ENCODE measurements at regions not wholly inside any gene's neighbourhood (a gene's known extent, or its start where the extent isn't known, plus 50 kb on each side); places are given as distances from the start of the nearest gene placed in this dataset.

GRCh38 chr13:105925496-105925895, 610.0 kb downstream of the EFNB2 start:
- DNase-seq (ENCODE audit: low spot score) (no peak), ATAC-seq (no peak)
- no peaks in the 10 kb centered on the region for H3K9me3 Mint-ChIP-seq
- H3K27ac Mint-ChIP-seq: no peak overlapping the region
- TF ChIP-seq CTCF (conservative IDR thresholded peaks at IDR 0.05; ENCODE audit: low read depth in 2 of 2) (no peak), ZNF114 (CRISPR knock-in tag; IDR thresholded peaks at IDR 0.05) (no peak), POLR2AphosphoS5 (IDR thresholded peaks at IDR 0.05; ENCODE audit: low read depth) (no peak), NANOG (IDR thresholded peaks at IDR 0.05; ENCODE audit: borderline replicate concordance) (no peak), EZH2 (IDR thresholded peaks at IDR 0.05; ENCODE audit: low read depth, unreplicated experiment) (no peak)
- H3K4me2 ChIP-seq: no peak overlapping the region
- H3F3A ChIP-seq (replicated peaks; ENCODE audit: low read depth): no peaks in the 10 kb centered on the region
- H3K4me1 Mint-ChIP-seq: peaks cover 2% of the 10 kb centered on the region; the same call in 2 of the 3 replicates
- H3K36me3 Mint-ChIP-seq (ENCODE audit: low read depth): no peaks in the 10 kb centered on the region
- no peak overlapping the region for H3K4me3 Mint-ChIP-seq
- peaks cover 2% of the 10 kb centered on the region for H3K27me3 Mint-ChIP-seq (ENCODE audit: insufficient read depth, low read depth, poor library complexity)
- H3K36me3 ChIP-seq (ENCODE audit: insufficient read depth): no peaks in the 10 kb centered on the region
- H3K9me2 ChIP-seq (ENCODE audit: insufficient read depth): no peaks in the 10 kb centered on the region
- no peaks in the 10 kb centered on the region for H3K79me2 ChIP-seq (replicated peaks; ENCODE audit: insufficient read depth)
- H3K4me1 ChIP-seq (ENCODE audit: insufficient read depth): no peaks in the 10 kb centered on the region
- no peaks in the 10 kb centered on the region for H4K20me1 ChIP-seq (replicated peaks; ENCODE audit: insufficient read depth)
- H3K27me3 ChIP-seq (ENCODE audit: insufficient read depth): no peaks in the 10 kb centered on the region
- no peak overlapping the region for H3K27ac ChIP-seq (ENCODE audit: low read depth)
- no peak overlapping the region for H2AFZ ChIP-seq
- H3K4me3 ChIP-seq: no peak overlapping the region

GRCh38 chr13:105921711-105922110, 613.8 kb downstream of the EFNB2 start:
- Mint-ChIP-seq H3K27ac (no peak overlapping the region), H3K36me3 (ENCODE audit: low read depth) (no peaks in the 10 kb centered on the region), H3K4me1 (peaks cover 16% of the 10 kb centered on the region), H3K4me3 (no peak overlapping the region), H3K27me3 (ENCODE audit: insufficient read depth, low read depth, poor library complexity) (no peaks in the 10 kb centered on the region), H3K9me3 (no peaks in the 10 kb centered on the region)
- Histone ChIP-seq H3K4me3 (no peak overlapping the region), H3K27me3 (ENCODE audit: insufficient read depth) (no peaks in the 10 kb centered on the region), H3K36me3 (ENCODE audit: insufficient read depth) (no peaks in the 10 kb centered on the region), H3F3A (replicated peaks; ENCODE audit: low read depth) (no peaks in the 10 kb centered on the region), H3K4me2 (no peak overlapping the region), H3K79me2 (replicated peaks; ENCODE audit: insufficient read depth) (no peaks in the 10 kb centered on the region), H3K27ac (ENCODE audit: low read depth) (no peak overlapping the region), H4K20me1 (replicated peaks; ENCODE audit: insufficient read depth) (no peaks in the 10 kb centered on the region), H2AFZ (no peak overlapping the region), H3K4me1 (ENCODE audit: insufficient read depth) (peaks cover 14% of the 10 kb centered on the region), H3K9me2 (ENCODE audit: insufficient read depth) (no peaks in the 10 kb centered on the region; the same call in 1 of the 2 replicates)
- ATAC-seq (no peak), DNase-seq (ENCODE audit: low spot score) (no peak)
- TF ChIP-seq ETS1 (IDR thresholded peaks at IDR 0.05) (no peak), ZNF462 (CRISPR knock-in tag; IDR thresholded peaks at IDR 0.05) (no peak), STAT1 (IDR thresholded peaks at IDR 0.05; ENCODE audit: unreplicated experiment) (no peak), NANOG (IDR thresholded peaks at IDR 0.05; ENCODE audit: borderline replicate concordance) (no peak), REST (IDR thresholded peaks at IDR 0.05; ENCODE audit: unreplicated experiment) (no peak), EZH2 (IDR thresholded peaks at IDR 0.05; ENCODE audit: low read depth, unreplicated experiment) (no peak), POLR2AphosphoS5 (IDR thresholded peaks at IDR 0.05; ENCODE audit: low read depth) (no peak), JUNB (IDR thresholded peaks at IDR 0.05; ENCODE audit: unreplicated experiment) (no peak)

Measured in GM23338 (cell line).